NCI-H510A treated with DMSO at 0.1 percent for 48 hours (cell line): ENCODE measurements at regions not wholly inside any gene's neighbourhood (a gene's known extent, or its start where the extent isn't known, plus 50 kb on each side); places are given as distances from the start of the nearest gene placed in this dataset.

Experiments used
- DNase-seq: peaks from one replicate; lab custom pipeline; 2025; lab: John Stamatoyannopoulos, UW

- DNase-seq: no peak
Observed at GRCh38 chr18:45487581-45487980, 127.7 kb upstream of the SLC14A2 start.

- DNase-seq: no peak
Observed at GRCh38 chr18:45488645-45489044, 126.6 kb upstream of the SLC14A2 start.

- no peak for DNase-seq
Observed at GRCh38 chr18:45493830-45494229, 121.4 kb upstream of the SLC14A2 start.

- DNase-seq: no peak
Observed at GRCh38 chr18:45494811-45495210, 120.5 kb upstream of the SLC14A2 start.

GRCh38 chr18:45496741-45497140 lies 118.5 kb upstream of the SLC14A2 start:
- no peak for DNase-seq

- DNase-seq: no peak
Observed at GRCh38 chr18:45497595-45498286, 117.5 kb upstream of the SLC14A2 start.

GRCh38 chr18:45498287-45498658 lies 117.0 kb upstream of the SLC14A2 start:
- DNase-seq: no peak

GRCh38 chr18:45503990-45504389 lies 111.3 kb upstream of the SLC14A2 start:
- DNase-seq: no peak

GRCh38 chr18:45505497-45506206 lies 109.6 kb upstream of the SLC14A2 start:
- no peak for DNase-seq

GRCh38 chr18:45506951-45507350 lies 108.3 kb upstream of the SLC14A2 start:
- DNase-seq: no peak

- DNase-seq: no peak
Observed at GRCh38 chr18:45509535-45509934, 105.7 kb upstream of the SLC14A2 start.

GRCh38 chr18:45510656-45511055 lies 104.6 kb upstream of the SLC14A2 start:
- DNase-seq: no peak

GRCh38 chr18:45512363-45512953 lies 102.8 kb upstream of the SLC14A2 start:
- DNase-seq: no peak

- DNase-seq: no peak
Observed at GRCh38 chr18:45517181-45517741, 98.0 kb upstream of the SLC14A2 start.

- peak; percentile 1 for DNase-seq
Observed at GRCh38 chr18:45518311-45519155, 96.7 kb upstream of the SLC14A2 start.

GRCh38 chr18:45519411-45520280 lies 95.6 kb upstream of the SLC14A2 start:
- DNase-seq: no peak

- no peak for DNase-seq
Observed at GRCh38 chr18:45521136-45521535, 94.1 kb upstream of the SLC14A2 start.

- no peak for DNase-seq
Observed at GRCh38 chr18:45521777-45522176, 93.5 kb upstream of the SLC14A2 start.

- no peak for DNase-seq
Observed at GRCh38 chr18:45522371-45522770, 92.9 kb upstream of the SLC14A2 start.

GRCh38 chr18:45525301-45525700 lies 90.0 kb upstream of the SLC14A2 start:
- no peak for DNase-seq
